Muscle of leg (tissue), 3 donors: ENCODE measurements at regions not wholly inside any gene's neighbourhood (a gene's known extent, or its start where the extent isn't known, plus 50 kb on each side); places are given as distances from the start of the nearest gene placed in this dataset.
"Not testable (repeated sequence)": the region's sequence is repeated elsewhere in the genome, so short reads cannot be mapped to it uniquely, and the experiment has no call there.

Source experiments
- DNase-seq: peaks from one replicate; pipeline ENCODE4 v3.0.0; 2013
- H3K27ac ChIP-seq: one replicate; pipeline ENCODE4 v1.5.1; 2013; ENCODE audit warnings: mild to moderate bottlenecking, low read length, control low read depth
- H3K27me3 ChIP-seq: one replicate; pipeline ENCODE4 v1.6.1; 2013; ENCODE audit warnings: low read length; ENCODE audit not compliant: control insufficient read depth, insufficient read depth
- H3K36me3 ChIP-seq: one replicate; pipeline ENCODE4 v1.6.1; 2013; ENCODE audit warnings: low read length; ENCODE audit not compliant: control insufficient read depth, insufficient read depth
- H3K4me1 ChIP-seq: one replicate; pipeline ENCODE4 v1.6.1; 2013; ENCODE audit warnings: low read length; ENCODE audit not compliant: control insufficient read depth, insufficient read depth
- H3K4me3 ChIP-seq: one replicate; pipeline ENCODE4 v1.5.1; 2013; ENCODE audit warnings: low read length, control low read depth
- H3K9me3 ChIP-seq: replicated peaks from 2 replicates; pipeline ENCODE4 v1.6.1; 2013; ENCODE audit warnings: low read depth, low read length; ENCODE audit not compliant: control insufficient read depth
- WGBS: methylation state at CpG from one replicate; pipeline ENCODE4 v1.1.5; 2013; ENCODE audit warnings: missing lambda C conversion rate; ENCODE audit not compliant: insufficient coverage; 5-methylcytosine and 5-hydroxymethylcytosine counted together

DNA sequence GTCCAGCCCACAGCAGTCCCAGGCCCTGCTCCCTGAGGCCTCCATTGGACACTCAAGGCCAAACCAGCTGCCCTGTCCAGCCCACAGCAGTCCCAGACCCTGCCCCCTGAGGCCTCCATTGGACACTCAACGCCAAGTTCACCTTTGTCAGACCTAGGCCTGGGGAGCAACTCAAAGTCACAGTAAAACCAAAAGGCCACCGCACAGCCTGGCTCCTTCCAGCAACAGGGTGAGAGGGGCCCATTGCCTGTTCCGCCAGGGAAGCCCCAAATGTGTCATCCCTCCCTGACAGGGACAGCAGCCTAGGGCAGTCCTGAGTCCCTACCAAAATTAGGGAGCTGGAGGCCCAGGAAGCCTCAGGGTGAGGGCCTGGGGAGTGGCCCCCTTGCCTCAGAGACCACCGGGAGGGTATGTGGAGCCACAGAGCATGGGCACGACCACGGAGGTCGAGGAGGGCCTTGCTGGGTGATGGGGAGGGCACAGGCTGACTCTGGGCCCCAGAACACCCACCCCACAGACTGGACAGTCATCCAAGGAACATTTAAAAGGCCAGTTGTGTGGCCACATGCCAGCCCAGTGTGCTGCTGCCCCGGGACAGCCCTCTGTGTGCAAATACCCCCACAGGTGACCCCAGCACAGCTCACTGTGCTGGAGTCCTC is 66.5 kb upstream of the PPP2R2D start:
- no peak overlapping the region for H3K27ac ChIP-seq
- H3K4me3 ChIP-seq: no peak overlapping the region
- peaks cover 2% of the 10 kb centered on the region for H3K27me3 ChIP-seq
- H3K36me3 ChIP-seq: no peaks in the 10 kb centered on the region
- H3K4me1 ChIP-seq: no peaks in the 10 kb centered on the region
- WGBS: 93% methylated on average over 4 of the region's 8 CpGs
- DNase-seq: no peak
- peaks cover 4% of the 10 kb centered on the region for H3K9me3 ChIP-seq

DNA sequence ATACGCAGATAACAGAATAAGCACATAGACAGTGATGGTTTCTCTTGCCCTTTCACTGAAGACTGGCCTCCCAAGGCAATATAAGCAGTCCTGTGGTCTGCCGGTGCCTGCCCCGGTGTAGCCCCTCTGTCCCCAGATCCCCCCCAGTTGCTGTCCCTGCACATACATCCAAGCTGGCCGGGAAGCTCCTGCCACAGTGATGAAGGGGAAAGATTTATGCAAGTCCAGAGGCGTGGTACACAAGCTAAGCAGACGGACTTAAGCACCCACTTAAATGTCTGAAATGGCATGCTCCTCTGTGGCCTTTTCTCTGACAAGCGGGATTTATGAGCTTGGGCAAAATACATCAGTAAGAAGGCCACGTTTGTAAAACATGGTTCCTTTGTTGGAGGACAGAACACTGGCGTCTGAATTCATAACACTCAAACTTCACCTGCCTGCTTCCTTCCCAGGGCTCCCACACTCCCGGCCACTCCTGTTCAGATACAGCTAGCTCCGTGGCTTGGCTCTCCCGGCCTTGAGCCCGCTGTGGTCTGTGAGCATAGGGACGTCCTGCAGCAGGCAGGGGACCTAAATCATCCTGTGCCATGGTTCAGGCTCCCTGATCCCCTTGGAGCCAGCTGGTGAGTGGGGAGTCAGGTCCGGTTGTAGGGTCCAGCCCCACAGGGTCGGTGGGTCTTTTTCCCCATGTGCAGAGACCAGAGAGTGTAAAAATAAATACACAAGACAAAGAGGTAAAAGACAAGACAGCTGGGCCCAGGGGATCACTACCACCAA is 61.7 kb upstream of the PPP2R2D start:
- no peak for DNase-seq
- Histone ChIP-seq H3K4me1 (no peaks in the 10 kb centered on the region), H3K9me3 (peaks cover 4% of the 10 kb centered on the region), H3K4me3 (no peak overlapping the region), H3K27me3 (no peaks in the 10 kb centered on the region), H3K27ac (no peak overlapping the region), H3K36me3 (no peaks in the 10 kb centered on the region)
- 60% methylated on average over 8 of the region's 16 CpGs for WGBS

DNA sequence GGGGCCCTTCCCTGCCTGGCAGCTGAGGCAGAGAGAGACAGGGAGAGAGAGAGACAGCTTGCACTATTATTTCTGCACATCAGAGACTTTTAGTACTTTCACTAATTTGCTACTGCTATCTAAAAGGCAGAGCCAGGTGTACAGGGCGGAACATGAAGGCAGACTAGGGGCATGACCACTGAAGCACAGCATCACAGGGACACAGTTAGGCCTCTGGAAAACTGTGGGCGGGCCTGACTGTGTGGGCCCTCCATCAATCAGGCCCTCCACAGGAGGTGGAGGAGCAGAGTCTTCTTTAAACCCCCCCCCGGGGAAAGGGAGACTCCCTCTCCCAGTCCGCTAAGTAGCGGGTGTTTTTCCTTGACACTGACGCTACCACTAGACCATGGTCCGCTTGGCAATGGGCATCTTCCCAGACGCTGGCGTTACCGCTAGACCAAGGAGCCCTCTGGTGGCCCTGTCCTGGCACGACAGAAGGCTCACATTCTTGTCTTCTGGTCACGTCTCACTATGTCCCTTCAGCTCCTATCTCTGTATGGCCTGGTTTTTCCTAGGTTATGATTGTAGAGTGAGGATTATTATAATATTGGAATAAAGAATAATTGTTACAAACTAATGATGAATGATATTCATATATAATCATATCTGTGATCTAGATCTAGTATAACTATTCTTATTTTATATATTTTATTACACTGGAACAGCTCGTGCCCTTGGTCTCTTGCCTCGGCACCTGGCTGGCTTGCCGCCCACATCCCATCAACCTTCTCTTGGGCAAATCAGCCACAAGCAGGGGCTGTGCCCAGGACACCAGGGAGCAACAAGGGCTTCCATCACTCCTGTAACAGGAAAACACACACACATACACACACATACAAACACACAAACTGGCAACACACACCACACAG is 60.7 kb upstream of the PPP2R2D start:
- 81% methylated on average over 10 of the region's 15 CpGs for WGBS
- DNase-seq, H3K27ac ChIP-seq, H3K36me3 ChIP-seq, H3K9me3 ChIP-seq, H3K4me1 ChIP-seq, H3K4me3 ChIP-seq, H3K27me3 ChIP-seq: not testable (repeated sequence)

DNA sequence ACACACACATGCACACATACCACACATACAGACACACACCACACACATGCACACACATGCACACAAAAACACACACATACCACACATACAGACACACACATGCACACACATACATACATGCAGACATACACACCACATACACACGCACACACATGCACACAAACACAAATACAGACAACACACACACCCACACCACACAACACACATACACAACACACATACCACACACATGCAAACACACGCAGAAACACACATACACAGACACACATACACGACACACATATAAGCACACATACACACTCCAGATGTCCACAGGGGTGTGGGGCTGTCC is 60.1 kb upstream of the PPP2R2D start:
- Histone ChIP-seq H3K27ac (no peak overlapping the region), H3K9me3 (no peaks in the 10 kb centered on the region), H3K36me3 (no peaks in the 10 kb centered on the region), H3K27me3 (no peaks in the 10 kb centered on the region), H3K4me3 (no peak overlapping the region), H3K4me1 (no peaks in the 10 kb centered on the region)
- no peak for DNase-seq
- WGBS: 78% methylated on average over 3 of the region's 3 CpGs

DNA sequence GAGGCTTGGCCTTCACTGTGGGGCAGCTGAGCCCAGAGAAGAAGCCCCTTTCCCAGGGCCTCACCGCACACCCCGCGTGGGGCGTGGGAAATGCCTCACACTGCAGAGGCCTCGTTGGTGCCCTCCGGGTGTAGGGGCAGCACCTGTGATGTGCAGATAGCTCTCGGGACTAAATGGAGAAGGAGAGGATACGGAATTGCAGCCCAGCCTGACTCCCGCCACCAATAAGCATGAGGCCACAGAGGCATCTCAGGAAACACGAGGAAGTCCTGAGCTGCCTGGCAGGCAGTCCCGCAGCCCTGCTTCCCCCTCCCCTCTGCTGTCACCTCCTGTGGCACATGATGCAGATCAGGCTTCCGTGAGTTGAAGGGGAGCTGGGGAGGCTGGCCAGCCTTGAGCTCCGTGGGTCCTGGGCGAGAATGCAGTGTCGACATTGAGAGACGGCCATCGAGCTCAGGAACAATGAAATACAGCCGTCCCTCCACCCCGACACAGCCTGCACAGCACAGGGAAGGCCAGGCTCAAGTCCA is 59.6 kb upstream of the PPP2R2D start:
- Histone ChIP-seq H3K27ac (no peak overlapping the region), H3K36me3 (no peaks in the 10 kb centered on the region), H3K4me1 (no peaks in the 10 kb centered on the region), H3K4me3 (no peak overlapping the region), H3K27me3 (no peaks in the 10 kb centered on the region), H3K9me3 (no peaks in the 10 kb centered on the region)
- 52% methylated on average over 11 of the region's 19 CpGs for WGBS
- no peak for DNase-seq

DNA sequence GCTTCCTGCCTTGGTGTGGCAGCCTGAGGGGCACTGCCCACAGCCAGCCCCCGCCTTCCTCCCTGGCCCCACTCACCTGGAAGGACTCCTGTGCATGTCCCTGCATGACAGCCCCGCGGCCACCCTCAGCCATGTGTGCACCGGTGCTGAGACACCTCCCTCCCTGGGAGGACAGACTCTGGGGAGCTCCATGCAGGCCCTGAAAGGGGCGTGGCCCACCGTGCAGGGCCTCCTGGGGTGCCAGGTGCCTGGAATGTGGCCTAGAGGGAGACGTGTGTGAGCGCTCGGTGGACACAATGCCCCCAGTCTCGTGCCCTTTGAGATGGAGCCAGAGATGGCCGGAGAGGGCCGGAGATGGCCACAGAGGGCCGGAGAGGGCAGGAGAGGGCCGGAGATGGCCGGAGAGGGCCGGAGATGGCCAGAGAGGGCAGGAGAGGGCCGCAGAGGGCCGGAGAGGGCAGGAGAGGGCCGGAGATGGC is 59.1 kb upstream of the PPP2R2D start:
- Histone ChIP-seq H3K27ac (no peak overlapping the region), H3K9me3 (no peaks in the 10 kb centered on the region), H3K4me3 (no peak overlapping the region), H3K36me3 (no peaks in the 10 kb centered on the region), H3K4me1 (no peaks in the 10 kb centered on the region), H3K27me3 (peaks cover 2% of the 10 kb centered on the region)
- WGBS: 79% methylated on average over 15 of the region's 19 CpGs
- no peak for DNase-seq

DNA sequence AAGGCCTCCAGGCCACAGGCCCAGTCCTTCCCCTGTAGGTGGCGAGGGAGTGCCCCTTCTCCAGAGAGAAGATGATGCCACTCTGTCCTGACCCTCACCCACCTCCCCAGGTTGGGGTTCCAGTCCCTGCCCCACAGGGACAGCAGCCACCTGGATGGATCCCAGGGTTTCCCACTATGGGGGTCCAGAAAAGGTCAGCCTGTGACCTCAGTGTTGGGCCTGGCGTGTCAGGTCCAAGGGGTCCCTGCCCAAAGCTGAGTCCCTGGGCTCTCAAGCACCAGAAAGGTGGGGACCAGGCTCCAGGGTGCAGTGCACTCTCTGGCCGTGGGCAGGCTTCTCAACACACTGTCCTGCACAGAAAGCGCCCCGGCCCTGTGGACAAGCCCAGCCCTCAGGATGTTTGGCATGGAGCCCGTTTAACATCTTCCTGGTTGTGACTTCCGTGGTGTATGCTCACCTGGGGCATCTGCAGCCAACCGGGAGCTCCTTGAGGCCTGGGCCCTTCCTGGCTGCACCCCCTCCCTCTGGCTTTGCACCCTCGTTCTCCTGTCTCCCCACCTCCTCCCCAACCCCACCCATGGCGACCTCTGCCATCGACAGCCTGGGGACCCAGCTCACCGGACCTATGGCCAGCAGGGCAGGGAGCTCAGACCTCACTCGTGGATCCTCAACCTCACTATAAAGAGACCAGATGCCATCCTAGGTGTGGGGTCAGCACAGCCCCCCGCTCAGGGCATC is 58.3 kb upstream of the PPP2R2D start:
- H3K4me3 ChIP-seq: no peak overlapping the region
- H3K9me3 ChIP-seq: no peaks in the 10 kb centered on the region
- 86% methylated on average over 14 of the region's 14 CpGs for WGBS
- H3K27ac ChIP-seq: no peak overlapping the region
- H3K36me3 ChIP-seq: no peaks in the 10 kb centered on the region
- H3K4me1 ChIP-seq: no peaks in the 10 kb centered on the region
- H3K27me3 ChIP-seq: peaks cover 2% of the 10 kb centered on the region
- DNase-seq: no peak

DNA sequence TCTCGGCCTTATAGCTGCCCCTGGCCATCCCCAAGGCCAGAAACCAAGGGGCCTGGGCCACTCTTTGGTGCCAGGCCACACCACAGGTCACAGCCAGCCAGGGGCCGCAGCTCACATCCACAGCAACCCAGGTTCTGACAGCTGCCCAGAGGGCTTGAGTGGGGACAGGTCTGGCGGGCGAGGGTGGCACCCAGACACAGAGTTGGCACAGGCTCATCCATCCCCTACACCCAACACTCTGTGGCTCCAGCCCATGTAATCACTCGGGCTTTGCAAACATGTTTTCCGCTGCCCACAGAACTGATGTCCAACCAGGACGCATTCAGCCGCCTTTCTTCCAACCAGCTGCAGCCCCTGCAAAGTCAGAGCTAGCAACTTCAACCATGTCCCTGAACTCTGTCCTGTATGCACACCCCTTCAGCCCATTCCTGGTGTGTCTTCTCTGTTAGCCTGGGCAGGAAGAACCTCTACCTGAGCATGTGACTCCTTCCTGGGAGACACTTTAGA is 57.7 kb upstream of the PPP2R2D start:
- Histone ChIP-seq H3K36me3 (no peaks in the 10 kb centered on the region), H3K9me3 (no peaks in the 10 kb centered on the region), H3K27me3 (peaks cover 2% of the 10 kb centered on the region), H3K4me3 (no peak overlapping the region), H3K27ac (no peak overlapping the region), H3K4me1 (no peaks in the 10 kb centered on the region)
- 89% methylated on average over 8 of the region's 8 CpGs for WGBS
- DNase-seq: no peak

DNA sequence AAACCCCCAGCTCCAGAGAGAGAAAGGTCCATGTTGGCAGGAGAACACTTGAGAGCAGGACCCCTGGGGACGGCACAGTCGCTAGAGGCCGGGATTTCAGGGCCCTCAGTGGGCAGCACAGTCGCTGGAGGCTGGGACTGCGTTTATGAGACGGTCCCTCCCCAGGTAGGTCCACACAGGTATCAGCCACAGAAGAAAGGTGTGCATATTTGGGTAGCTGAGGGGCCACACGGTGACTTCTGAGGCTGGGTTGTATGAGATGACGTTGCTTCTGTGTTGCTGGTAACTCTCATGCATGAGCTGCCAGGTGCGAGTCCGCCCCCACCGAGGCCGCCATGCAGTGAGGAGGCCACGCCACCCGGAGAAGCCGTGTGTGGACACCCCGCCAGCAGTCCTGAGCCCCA is 56.9 kb upstream of the PPP2R2D start:
- Histone ChIP-seq H3K9me3 (no peaks in the 10 kb centered on the region), H3K27me3 (peaks cover 2% of the 10 kb centered on the region), H3K36me3 (no peaks in the 10 kb centered on the region), H3K4me1 (no peaks in the 10 kb centered on the region), H3K27ac (no peak overlapping the region), H3K4me3 (no peak overlapping the region)
- no peak for DNase-seq
- WGBS: 82% methylated on average over 12 of the region's 16 CpGs
